ENCODE measurements at regions not wholly inside any gene's neighbourhood (a gene's known extent, or its start where the extent isn't known, plus 50 kb on each side); places are given as distances from the start of the nearest gene placed in this dataset.
"Not testable (repeated sequence)": the region's sequence is repeated elsewhere in the genome, so short reads cannot be mapped to it uniquely, and the experiment has no call there.

DNA sequence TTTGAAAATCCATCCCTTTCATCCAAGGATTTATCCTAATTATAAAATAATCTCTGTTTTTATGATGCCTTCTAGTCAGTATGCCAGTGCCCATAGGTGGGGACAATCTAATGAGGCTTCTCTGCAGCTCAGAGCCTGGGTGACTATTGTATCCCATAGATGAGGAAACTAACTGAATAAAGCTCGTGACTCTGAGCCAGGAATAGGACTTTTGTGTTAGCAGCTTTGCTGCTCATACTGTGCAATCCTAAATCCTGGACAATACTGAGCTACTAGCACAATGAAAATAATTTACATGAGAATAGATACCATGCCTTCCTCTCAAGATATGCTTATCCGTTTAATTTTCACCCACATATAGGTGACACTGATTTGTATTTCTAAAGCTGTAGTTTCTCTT is 443.0 kb downstream of the PLK2 start:
- DNase-seq (ENCODE audit: low spot score) = no peak

DNA sequence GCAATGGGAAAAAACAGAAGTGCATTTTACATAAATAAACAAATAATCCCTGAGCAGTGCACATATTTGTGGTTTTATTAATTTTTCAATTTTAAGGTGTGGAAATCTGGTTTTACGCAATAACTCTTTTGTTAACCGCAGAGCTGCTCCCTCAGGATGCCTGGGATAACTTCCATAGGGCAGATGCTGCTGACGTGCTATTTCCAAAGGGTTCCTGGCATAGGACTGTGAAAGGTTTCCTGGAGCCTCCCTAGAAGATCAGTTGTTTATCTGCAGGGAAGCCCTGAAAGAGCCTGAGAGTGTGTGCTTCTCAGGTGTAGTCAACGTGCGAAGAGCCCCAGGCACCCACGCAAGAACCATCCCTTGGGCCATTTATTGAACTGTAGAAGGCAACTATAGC is 443.5 kb downstream of the PLK2 start:
- DNase-seq (ENCODE audit: low spot score) = no peak

DNA sequence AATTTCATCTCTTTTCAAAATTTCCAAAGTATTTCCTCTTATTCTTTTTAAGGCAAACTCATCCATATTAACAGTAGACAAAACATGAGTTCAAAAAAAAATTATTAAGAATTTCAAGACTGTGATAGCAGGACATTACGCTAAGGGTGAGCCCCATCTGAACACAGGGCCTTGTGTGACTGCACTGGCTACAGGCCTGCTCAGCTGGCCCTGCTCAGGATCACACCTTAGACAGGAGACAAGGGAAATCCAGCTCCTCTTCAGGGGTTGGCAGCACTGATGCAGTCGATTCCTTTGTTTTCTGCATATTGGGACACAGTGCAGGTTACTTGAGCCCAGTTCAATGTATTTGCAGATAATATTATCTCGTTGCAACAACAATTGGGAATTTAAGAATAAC is 444.7 kb downstream of the PLK2 start:
- no peak for DNase-seq (ENCODE audit: low spot score)

DNA sequence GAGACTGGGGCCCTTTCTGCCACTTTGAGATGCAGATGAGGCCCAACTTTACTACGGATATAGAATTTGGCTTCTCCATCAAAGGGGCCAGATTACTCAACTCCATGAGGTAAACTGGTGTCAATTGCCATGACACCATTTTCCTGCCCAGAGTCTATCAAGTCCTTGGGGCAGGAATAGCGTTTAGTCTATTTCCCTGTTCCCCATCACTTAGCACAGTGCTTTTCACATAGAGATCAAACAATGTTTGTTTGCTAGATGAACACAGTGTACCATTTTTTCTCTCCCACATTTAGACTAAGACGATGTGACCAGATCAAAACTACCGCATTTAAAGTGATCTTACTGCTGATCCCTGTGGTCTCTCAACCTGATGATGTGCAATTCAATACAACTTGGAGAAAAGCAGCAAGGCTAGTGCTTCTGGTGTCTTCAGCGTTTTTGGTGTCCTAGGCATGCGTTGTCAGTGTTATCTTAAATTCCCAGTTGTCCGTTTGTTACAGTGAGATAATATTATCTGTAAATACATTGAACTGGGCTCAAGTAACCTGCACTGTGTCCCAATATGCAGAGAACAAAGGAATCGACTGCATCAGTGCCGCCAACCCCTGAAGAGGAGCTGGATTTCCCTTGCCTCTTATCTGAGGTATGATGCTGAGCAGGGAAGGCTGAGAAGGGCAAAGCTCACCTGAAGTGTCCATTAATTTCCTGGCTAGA is 446.2 kb downstream of the PLK2 start:
- no peak for DNase-seq (ENCODE audit: low spot score)

DNA sequence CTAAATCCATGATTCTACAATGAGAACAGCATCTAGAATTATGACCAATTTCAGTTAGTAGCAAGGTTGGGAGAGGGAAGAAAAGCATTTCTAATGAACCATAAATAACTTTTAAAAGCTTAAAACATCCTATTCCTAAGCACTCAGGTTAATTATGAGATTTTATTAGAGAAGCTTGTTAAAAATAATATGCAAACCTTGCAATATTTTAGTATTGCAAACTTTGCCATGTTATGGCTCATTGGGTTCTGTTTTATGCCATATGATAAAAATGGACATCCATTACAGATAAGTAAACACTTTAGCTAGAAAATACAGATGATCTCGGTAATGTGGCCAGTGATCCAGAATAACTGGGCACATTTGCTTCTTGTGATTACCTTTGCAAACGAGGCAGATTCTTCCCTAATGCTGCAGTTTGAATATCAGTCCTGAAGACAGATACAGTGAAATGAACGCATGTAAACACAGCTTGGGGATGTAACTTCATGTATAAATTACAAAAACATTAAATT is 447.0 kb downstream of the PLK2 start:
- no peak for DNase-seq (ENCODE audit: low spot score)

DNA sequence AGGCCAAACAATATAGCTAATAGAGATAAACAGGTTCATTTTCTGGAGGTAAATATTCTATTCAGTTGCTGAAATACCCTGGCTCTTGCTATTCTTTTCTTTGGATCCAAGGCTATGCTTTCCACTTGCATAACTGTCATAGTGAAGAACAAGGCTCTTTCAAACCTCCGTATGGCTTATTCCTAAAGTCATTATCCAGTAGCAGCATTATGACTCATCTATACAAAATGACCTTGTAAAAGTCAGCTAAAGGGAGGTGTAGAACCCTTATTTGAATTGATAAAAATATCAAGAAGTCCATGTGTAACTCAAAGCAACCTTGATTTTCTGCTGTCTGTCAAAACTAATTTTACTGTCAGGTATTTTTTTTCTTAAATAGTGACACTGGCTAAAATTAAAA is 447.8 kb downstream of the PLK2 start:
- no peak for DNase-seq (ENCODE audit: low spot score)

DNA sequence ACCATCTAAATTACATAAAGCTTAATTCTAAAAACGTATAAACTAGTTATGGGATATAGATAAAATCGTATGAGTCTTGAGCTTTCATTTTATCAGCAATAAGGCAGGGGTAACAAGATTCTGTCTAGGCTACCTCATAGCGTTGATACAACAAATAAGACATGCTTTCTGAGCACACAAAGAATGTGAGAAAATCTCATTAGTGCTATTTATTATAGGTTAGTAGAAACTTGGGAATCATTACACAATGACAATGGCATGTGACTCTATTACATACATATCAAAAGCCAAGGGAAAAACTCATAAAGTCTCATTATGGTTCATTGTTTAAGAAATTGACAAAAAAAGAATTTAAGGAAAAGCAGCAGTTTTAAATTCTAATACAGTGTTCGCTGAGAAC is 448.6 kb downstream of the PLK2 start:
- no peak for DNase-seq (ENCODE audit: low spot score)

DNA sequence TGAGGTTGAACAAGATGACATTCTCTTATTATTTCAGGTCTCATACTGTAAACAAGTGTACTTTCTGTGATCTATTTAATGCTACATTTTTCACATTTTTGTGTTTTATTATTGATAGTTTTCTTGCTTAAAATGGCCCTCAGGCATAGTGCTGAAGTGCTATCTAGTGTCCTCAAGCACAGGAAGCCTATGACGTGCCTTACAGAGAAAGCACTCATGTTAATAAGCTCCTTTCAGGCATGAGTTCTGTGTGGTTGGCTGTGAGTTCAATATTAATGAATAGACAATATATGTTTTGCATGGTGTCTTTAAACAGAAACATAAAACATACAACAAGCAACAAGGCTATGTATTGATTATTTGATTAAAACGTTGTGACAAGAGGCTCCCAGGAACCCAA is 450.1 kb downstream of the PLK2 start:
- no peak for DNase-seq (ENCODE audit: low spot score)

DNA sequence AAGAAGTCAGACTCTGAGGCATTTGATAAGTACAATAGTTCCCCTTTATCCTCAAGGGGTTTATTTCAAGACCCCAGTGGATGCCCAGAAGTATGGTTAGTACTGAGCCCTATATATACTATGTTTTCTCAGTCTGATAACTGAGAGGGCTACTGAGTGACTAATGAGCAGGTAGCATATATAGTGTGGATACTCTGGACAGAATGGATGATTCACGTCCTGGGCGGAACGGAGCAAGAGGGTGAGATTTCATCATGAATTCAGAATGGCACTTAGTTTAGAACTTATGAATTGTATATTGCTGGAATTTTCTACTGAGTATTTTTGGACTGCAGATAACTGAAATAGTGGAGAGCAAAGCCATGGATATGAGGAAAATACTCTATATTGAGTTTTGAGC is 457.6 kb downstream of the PLK2 start:
- DNase-seq (ENCODE audit: low spot score) = no peak

DNA sequence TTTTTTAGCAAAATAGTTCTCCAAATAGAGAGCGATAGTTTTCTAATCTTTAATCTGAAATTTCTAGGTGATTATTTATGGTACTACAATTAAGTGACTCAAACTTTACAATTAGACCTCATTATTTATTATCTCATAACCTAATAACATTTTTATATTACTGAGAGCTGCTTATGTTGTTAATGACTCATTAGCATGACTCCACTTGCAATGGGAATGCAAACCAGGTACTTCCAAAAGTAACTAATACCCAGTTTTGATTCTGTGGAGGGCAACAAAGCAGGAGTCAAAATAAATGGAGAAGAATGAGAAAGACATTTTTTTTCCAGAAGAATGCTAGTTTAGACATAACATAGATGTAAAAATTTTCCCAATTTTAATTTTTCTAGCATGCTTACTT is 466.0 kb downstream of the PLK2 start:
- DNase-seq (ENCODE audit: low spot score) = no peak

DNA sequence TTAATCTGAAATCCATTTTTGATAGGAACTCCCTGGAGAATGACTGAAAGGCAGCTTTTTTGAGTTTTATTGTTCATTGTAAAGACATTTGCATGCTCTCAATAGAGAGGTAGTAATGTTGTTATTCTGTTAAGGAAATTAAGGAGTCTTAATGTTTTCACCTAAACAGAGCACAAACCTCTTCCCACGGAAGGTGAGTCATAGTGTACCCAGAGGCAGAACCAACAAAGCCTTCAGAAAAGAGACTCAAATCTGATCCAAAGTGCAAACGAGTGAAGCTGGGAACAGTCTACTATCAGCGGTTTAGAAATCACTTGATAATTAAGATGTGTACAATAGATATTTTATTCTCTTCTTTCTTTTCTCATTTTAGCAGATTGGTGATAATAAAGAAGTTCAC is 470.5 kb downstream of the PLK2 start:
- no peak for DNase-seq (ENCODE audit: low spot score)

DNA sequence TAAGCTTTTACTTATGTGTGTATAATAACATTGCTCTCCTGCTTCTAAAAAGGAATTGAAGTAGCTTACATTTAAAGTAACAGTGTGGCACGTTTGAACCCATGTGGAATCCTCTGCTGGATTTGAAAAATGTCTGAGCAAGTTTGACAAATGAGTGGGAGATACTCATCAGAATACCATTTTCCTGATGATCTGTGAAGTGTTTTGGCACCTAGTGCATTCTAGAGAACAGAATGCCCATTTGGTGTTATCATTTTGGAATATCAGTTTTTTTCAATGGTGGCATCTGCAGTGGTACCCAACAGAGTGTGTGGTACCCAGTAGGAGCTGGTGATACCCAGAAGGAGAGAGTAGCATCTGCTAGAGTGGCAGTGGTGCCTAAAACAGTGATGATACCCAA is 471.1 kb downstream of the PLK2 start:
- DNase-seq (ENCODE audit: low spot score) = no peak

DNA sequence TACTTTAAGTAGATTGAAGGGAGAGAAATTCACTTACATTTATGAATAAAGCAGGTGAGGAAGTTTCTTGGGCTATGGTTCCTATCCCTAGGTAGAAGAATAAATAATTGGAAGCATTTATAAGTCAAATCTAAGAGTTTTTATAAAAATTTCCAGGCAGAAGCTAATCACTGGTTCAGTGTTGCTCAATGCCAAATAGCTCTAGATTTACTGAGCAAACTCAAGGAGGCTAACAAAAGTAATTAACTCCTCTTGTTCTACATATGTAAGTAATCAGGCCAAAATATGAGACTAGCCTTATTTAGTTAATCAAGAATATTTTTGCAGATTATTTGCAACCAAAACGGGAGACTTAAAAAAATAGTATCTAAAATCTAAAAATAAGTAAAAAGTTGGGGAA is 472.3 kb downstream of the PLK2 start:
- no peak for DNase-seq (ENCODE audit: low spot score)

DNA sequence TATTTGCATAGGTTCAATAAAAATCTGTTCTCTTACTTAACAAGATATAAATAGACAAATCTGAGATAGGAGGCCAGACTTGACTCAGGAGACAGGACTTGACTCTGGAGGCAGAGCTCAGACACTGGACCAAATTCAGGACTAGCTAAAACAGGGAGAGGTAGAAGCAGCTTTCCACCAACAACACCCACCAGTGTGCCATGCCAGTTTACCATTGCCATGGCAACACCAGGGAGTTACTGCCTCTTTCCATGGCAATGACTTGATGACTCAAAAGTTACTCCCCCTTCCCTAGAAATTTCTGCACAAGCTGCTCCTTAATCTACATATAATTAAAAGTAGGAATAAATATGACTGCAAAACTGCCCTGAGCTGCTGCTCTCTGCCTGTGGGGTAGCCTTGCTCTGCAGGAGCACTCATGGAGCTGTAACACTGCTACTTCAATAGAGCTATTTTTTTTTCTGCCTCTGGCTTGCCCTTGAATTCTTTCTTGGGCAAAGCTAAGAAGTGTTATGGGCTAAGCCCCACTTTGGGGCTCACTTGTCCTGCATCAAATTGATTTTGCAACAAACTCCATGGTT is 473.0 kb downstream of the PLK2 start:
- no peak for DNase-seq (ENCODE audit: low spot score)

DNA sequence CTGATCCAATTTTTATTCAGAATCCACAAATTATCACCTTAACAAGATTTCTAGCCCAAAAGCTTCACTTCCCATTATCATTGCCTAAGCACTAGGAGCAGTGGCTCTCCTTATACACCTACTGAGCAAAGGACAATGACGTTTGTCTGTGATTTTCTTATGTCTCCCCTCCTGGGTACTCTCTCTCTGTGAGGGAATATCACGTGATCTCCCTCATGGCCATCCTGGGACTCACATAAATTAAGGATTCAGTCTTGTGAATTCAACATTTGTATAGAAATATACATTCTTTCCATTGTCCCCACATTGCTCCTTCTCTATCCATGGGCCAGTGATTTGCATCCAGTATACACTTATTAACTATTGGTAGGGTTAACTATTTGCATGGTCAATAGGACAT is 476.5 kb downstream of the PLK2 start:
- DNase-seq (ENCODE audit: low spot score) = no peak

DNA sequence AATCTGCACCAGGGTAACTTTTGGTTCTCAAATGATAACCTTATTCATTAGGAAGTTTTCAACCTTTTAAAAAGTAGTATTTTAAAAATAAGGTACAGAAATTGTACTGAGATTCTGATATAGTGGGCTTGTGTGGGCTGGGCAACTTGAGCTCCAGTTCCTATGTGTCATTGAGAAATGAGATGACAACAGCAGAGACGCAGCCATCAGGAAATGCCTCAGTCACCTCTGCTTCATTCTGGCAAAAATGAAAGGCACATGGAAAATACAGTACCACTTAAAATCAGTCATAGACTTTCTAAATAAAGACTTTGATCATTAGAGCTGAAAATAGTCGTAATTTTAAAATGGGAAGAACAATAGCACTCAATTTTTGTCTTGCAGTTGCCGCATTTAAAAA is 480.2 kb downstream of the PLK2 start:
- DNase-seq (ENCODE audit: low spot score) = no peak

DNA sequence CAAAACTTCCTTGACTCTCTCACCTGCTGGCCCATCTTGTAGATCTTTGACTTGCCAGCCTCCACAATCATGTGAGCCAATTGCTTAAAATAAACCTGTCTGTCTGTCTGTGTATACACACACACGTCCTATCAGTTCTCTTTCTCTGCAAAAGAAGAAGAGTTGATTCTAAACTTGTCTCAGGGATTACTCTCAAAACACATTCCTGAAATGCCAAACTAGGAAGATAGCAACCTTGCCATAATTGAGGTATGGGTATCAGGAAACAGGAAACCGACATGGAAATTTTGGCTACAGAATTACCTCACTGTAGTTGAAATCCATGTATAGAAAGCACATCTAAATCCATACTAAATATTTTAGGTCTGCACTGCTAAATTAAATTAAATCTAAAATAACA is 483.4 kb downstream of the PLK2 start:
- no peak for DNase-seq (ENCODE audit: low spot score)

DNA sequence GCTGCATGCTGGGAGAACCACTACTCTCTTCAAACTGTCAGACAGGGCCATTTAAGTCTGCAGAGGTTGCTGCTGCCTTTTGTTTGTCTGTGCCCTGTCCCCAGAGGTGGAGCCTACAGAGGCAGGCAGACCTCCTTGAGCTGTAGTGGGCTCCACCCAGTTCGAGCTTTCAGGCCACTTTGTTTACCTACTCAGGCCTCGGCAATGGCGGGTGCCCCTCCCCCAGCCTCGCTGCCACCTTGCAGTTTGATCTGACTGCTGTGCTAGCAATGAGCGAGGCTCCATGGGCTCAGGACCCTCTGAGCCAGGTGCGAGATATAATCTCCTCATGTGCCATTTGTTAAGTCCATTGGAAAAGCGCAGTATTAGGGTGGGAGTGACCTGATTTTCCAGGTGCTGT is 487.8 kb downstream of the PLK2 start:
- not testable (repeated sequence) for DNase-seq (ENCODE audit: low spot score)

DNA sequence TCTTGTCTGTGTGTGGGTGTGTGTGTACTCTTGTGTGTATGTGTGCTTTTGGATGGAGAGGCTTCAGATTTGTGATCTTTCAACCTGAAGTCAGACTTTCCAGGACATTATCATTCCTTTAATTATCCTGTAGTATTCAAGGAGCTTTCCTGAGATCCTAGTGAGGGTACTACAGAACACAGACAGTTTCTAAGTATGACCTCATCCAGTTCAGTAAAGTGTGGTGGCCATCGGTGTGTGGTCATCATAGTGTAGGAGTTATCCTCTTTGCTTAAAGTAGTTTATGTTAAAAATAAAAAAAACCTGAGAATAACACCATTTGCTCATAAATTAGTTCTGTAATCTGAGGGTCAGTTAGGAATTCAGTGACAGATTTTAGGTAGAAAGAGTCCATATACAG is 478.0 kb upstream of the ACTBL2 start:
- DNase-seq (ENCODE audit: low spot score) = no peak

DNA sequence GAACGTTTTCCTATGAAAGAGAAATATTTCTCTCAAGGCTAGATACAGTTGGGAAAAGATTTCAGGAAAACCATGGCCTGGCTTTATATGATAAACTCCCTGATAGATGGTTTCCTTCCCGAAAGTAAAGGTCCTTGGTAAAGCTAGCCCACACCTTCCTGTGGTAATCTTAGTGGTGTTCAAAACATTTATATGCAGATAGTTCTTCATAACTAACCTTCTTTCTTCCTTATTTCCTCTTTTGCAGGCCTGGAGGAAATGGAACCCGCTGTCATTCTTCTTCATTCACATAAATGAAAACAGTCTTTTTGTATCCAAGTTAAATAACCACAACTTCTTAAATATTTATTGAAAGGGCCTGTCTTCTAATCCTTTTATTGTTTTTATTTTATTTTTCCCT is 474.0 kb upstream of the ACTBL2 start:
- DNase-seq (ENCODE audit: low spot score) = no peak

DNA sequence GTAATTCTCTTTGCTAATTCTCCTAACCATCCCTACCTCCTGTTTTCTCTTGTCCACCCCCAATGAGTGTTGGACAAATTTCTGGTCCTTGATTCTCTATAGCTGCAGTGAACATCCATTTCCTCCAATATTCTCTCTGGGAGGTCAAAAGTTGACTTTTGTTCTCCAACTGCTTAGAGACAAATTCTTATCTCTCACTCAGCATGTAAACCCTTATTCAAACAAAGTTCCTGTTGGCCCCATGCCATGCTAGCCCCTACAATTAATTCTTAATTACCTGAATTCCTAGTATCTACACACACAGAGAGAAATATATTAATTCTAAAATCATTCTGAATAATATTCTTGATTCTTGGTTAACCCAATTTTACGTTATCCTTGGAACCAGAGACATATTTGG is 472.9 kb upstream of the ACTBL2 start:
- DNase-seq (ENCODE audit: low spot score) = no peak

DNA sequence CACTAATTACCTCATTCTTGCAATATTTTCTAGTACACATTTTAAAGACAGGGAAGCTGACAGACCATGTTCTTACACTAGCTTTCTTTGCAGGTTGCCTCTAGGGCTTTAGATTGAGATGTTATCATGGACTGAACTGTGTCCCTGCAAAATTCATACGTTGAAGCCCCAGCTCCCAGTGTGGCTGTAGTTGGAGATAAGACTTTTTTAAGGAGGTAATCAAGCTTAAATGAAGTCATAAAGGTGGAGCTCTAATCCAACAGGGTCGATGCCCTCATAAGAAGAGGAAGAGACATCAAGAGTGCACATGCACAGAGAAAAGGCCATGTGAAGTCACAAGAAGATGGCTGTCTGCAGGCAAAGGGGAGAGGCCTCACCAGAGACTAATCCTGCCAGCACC is 471.2 kb upstream of the ACTBL2 start:
- DNase-seq (ENCODE audit: low spot score) = no peak

DNA sequence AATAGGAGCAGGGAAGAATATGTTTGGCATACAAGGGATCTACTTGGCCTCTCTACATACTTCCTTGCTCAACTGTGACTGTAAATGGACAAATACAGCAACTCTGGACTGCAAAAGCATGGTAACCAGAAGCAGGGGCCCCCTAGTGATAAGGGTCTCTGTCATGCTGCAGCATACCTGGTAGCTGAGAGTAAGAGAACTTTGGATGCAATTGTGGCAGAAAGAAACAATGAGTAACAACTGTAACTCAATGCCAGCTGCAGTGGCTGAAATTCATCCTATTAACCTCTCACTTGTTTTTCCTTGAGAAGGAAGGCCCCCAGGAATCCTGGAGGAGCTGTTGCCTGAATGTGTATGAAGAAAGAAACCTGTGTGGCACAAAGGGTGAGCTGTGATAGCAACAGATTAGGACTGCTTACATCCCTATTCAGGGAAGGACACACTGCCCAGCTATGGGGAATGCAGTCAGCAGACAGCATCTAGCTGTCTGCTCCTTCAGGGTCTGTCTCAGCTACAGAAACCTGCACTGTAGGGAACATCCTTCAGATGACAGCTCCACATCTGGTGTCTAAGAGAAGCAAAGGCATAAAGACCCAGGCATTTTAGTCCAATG is 468.1 kb upstream of the ACTBL2 start:
- no peak for DNase-seq (ENCODE audit: low spot score)

DNA sequence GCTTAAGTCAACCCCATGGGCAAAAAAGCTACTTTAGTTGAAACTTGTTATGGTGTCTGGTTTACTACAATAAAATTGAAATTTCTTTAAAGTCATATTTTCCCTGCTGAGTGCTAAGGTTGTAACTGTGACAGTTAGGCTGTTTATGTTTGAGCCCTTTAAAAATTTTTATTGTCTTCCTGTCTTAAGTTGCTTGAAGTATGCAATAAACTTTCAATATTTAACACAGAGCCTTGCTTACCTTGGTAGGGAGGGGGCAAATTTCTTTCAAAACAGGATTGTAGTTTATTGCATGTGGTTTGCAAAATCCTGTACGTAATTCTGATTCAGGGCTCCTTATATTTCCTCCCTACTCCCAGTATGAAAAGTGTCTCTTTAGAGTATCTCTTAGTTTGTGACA is 465.5 kb upstream of the ACTBL2 start:
- DNase-seq (ENCODE audit: low spot score) = no peak
